OCI-LY7 (cell line): ENCODE measurements at regions not wholly inside any gene's neighbourhood (a gene's known extent, or its start where the extent isn't known, plus 50 kb on each side); places are given as distances from the start of the nearest gene placed in this dataset.
"Not testable (repeated sequence)": the region's sequence is repeated elsewhere in the genome, so short reads cannot be mapped to it uniquely, and the experiment has no call there.

Experiments used
- CTCF ChIP-seq: fragments of 200-600 bp; sonication (generic); conservative IDR thresholded peaks from 2 replicates; pipeline ENCODE4 v1.5.1; 2014; ENCODE audit warnings: mild to moderate bottlenecking, antibody characterized with exemption, low read length, moderate library complexity, mixed read lengths
- EZH2phosphoT487 ChIP-seq: fragments of 200-600 bp; sonication (generic); IDR thresholded peaks from 2 replicates; pipeline ENCODE4 v1.6.1; 2018; ENCODE audit warnings: low read depth, borderline replicate concordance, mild to moderate bottlenecking, mixed run types, antibody characterized with exemption, low read length, moderate library complexity, mixed read lengths

GRCh38 chr2:132257301-132258171, 95.8 kb upstream of the ANKRD30BL start:
- not testable (repeated sequence) for TF ChIP-seq EZH2phosphoT487, CTCF
